ENCODE measurements at regions not wholly inside any gene's neighbourhood (a gene's known extent, or its start where the extent isn't known, plus 50 kb on each side); places are given as distances from the start of the nearest gene placed in this dataset.

DNA sequence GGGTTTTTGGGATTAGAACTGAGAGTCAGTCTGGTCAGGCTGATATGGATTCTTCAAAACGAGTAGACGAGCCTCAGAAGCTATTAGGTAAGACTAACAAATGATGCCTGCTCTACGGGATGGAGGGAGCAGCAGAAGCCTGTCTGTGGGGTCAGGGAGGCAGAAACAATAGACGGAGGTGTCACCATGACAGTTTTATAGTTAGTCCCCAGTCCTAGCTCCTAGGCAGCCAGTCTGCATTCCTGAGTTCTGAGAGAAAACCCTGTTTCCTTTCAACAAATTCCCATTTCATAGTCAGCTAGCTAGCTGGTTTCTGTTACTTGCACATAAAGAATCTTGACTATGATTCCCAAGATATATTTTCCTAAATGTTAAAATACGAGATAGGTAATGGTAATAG lies 542.1 kb downstream of the PID1 start:
- Histone ChIP-seq H3K27me3 (no peaks in the 10 kb centered on the region), H3K4me1 (no peaks in the 10 kb centered on the region), H3K36me3 (no peaks in the 10 kb centered on the region), H3K9me3 (no peaks in the 10 kb centered on the region), H3K27ac (no peak overlapping the region), H3K4me3 (no peak overlapping the region)
- WGBS (ENCODE audit: insufficient coverage, low coverage, low lambda C conversion rate, missing lambda C conversion rate) = 42% methylated on average over 4 of the region's 5 CpGs
- intact Hi-C loops (cut with DNase I) = no loop called here
- DNase-seq = no peak
- no peak for ATAC-seq
- TF ChIP-seq CTCF (IDR thresholded peaks at IDR 0.05) (no peak), POLR2A (IDR thresholded peaks at IDR 0.05) (no peak)

DNA sequence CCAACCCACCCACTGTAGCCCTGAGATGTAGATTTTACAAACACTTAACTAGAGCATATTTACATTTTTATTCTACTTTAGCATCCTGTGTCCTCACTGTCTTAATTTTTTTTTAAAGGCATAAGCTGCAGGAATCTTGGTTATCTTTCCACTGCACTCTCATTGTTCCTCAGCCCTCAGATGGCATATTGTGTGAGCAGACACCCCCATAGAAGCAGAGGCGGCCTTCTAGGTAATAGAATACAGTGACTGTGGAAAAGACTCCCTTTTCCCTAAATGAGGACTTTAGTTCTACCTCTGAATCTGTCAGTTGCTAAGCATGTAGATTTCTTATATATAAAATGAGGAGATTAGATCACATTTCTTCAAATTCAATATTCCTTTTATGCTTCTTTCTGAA lies 543.5 kb upstream of the SPHKAP start:
- Histone ChIP-seq H3K4me1 (no peaks in the 10 kb centered on the region), H3K9me3 (no peaks in the 10 kb centered on the region), H3K36me3 (no peaks in the 10 kb centered on the region), H3K4me3 (no peak overlapping the region), H3K27me3 (no peaks in the 10 kb centered on the region), H3K27ac (no peak overlapping the region)
- no peak for TF ChIP-seq POLR2A (IDR thresholded peaks at IDR 0.05)
- TF ChIP-seq CTCF (IDR thresholded peaks at IDR 0.05) = no peak
- ATAC-seq (no peak), DNase-seq (no peak)
- 91% methylated on average over 1 of the region's 1 CpG for WGBS (ENCODE audit: insufficient coverage, low coverage, low lambda C conversion rate, missing lambda C conversion rate)
- intact Hi-C loops (cut with DNase I) = no loop called here

GRCh38 chr2:228723599-228723998 lies 542.1 kb upstream of the SPHKAP start:
- Histone ChIP-seq H3K36me3 (no peaks in the 10 kb centered on the region), H3K4me1 (no peaks in the 10 kb centered on the region), H3K4me3 (no peak overlapping the region), H3K27ac (no peak overlapping the region), H3K9me3 (no peaks in the 10 kb centered on the region), H3K27me3 (no peaks in the 10 kb centered on the region)
- intact Hi-C loops (cut with DNase I) = no loop called here
- TF ChIP-seq CTCF (IDR thresholded peaks at IDR 0.05) = no peak
- TF ChIP-seq POLR2A (IDR thresholded peaks at IDR 0.05) = no peak
- WGBS (ENCODE audit: insufficient coverage, low coverage, low lambda C conversion rate, missing lambda C conversion rate) = 64% methylated on average over 1 of the region's 1 CpG
- ATAC-seq (no peak), DNase-seq (no peak)

DNA sequence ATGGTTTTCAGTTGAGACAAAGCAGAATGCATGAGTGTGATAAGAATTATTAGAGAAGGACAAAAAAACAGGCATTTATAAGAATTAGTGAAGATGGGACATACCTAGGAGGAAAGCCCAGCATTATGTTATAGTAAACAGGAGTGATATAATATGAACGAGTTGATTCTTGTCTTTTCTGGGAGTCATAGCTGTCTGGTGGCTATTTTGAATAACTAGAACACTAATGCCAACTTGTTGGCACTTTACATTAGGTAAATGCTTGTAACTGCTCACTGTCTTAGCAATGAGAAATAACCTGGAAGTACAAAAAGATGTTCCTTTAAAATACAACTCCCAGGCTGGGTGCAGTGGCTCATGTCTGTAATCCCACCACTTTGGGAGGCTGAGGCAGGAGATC lies 540.8 kb upstream of the SPHKAP start:
- 9% methylated on average over 1 of the region's 1 CpG for WGBS (ENCODE audit: insufficient coverage, low coverage, low lambda C conversion rate, missing lambda C conversion rate)
- no peaks in the 10 kb centered on the region for H3K4me1 ChIP-seq
- TF ChIP-seq POLR2A (IDR thresholded peaks at IDR 0.05) = no peak
- no peak for TF ChIP-seq CTCF (IDR thresholded peaks at IDR 0.05)
- intact Hi-C loops (cut with DNase I) = no loop called here
- DNase-seq = no peak
- H3K27ac ChIP-seq = no peak overlapping the region
- H3K4me3 ChIP-seq = no peak overlapping the region
- H3K27me3 ChIP-seq = no peaks in the 10 kb centered on the region
- ATAC-seq = no peak
- H3K36me3 ChIP-seq = no peaks in the 10 kb centered on the region
- no peaks in the 10 kb centered on the region for H3K9me3 ChIP-seq

DNA sequence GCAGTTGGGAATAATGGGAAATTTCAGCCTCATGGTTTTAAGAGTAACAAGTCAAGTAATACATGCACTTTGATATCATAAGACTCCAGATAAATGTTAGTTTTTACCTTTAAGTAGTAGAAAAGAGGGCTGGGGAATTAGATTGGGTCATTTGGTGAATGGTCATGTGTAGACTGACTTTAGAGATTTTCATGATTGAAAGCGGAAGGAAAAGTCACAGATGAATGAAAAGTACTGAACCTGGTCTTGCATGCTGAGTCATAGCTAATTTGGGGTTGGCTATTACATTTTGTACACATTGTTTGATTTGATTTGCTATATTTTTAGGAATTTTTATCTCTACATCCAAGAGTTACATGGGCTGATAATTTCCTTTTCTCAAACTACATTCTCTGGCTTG lies 539.4 kb upstream of the SPHKAP start:
- ATAC-seq (no peak), DNase-seq (no peak)
- 77% methylated on average over 1 of the region's 1 CpG for WGBS (ENCODE audit: insufficient coverage, low coverage, low lambda C conversion rate, missing lambda C conversion rate)
- Histone ChIP-seq H3K4me1 (no peaks in the 10 kb centered on the region), H3K27me3 (no peaks in the 10 kb centered on the region), H3K9me3 (no peaks in the 10 kb centered on the region), H3K4me3 (no peak overlapping the region), H3K27ac (no peak overlapping the region), H3K36me3 (no peaks in the 10 kb centered on the region)
- intact Hi-C loops (cut with DNase I) = no loop called here
- TF ChIP-seq POLR2A (IDR thresholded peaks at IDR 0.05) (no peak), CTCF (IDR thresholded peaks at IDR 0.05) (no peak)

Measured in right lobe of liver (tissue), 6 donors.